Neuronal stem cell (in vitro differentiated cells): ENCODE measurements at regions not wholly inside any gene's neighbourhood (a gene's known extent, or its start where the extent isn't known, plus 50 kb on each side); places are given as distances from the start of the nearest gene placed in this dataset.

ENCODE experiments used
- DNase-seq: peaks from one replicate; pipeline ENCODE4 v3.0.0-alpha.2; 2013; ENCODE audit warnings: low spot score
- H2AFZ ChIP-seq: one replicate; pipeline ENCODE4 v1.6.1; 2013; ENCODE audit warnings: mild to moderate bottlenecking, low read length, inconsistent platforms
- H2AK5ac ChIP-seq: 2 replicates; pipeline ENCODE4 v1.6.1; 2013; ENCODE audit warnings: low read depth, mild to moderate bottlenecking, inconsistent platforms, low read length, moderate library complexity, mixed read lengths
- H2BK120ac ChIP-seq: 2 replicates; pipeline ENCODE4 v1.6.1; 2013; ENCODE audit warnings: low read depth, mild to moderate bottlenecking, inconsistent platforms, low read length, moderate library complexity, mixed read lengths
- H2BK12ac ChIP-seq: one replicate; pipeline ENCODE4 v1.6.1; 2013; ENCODE audit warnings: low read length, inconsistent platforms
- H2BK15ac ChIP-seq: 2 replicates; pipeline ENCODE4 v1.6.1; 2013; ENCODE audit warnings: mild to moderate bottlenecking, low read length, inconsistent platforms, mixed read lengths
- H2BK5ac ChIP-seq: one replicate; pipeline ENCODE4 v1.6.1; 2013; ENCODE audit warnings: inconsistent platforms, mild to moderate bottlenecking, low read length, moderate library complexity
- H3K14ac ChIP-seq: one replicate; pipeline ENCODE4 v1.6.1; 2013; ENCODE audit warnings: low read length, inconsistent platforms
- H3K18ac ChIP-seq: 2 replicates; pipeline ENCODE4 v1.6.1; 2013; ENCODE audit warnings: low read length, inconsistent platforms
- H3K23ac ChIP-seq: 2 replicates; pipeline ENCODE4 v1.6.1; 2013; ENCODE audit warnings: low read depth, mild to moderate bottlenecking, mixed read lengths, low read length, inconsistent platforms; ENCODE audit not compliant: poor library complexity
- H3K27ac ChIP-seq: replicated peaks from 3 replicates; pipeline ENCODE4 v1.5.1; 2013; ENCODE audit warnings: low read length, inconsistent platforms
- H3K27me3 ChIP-seq, 3 experiments: 2 replicates each; pipeline ENCODE4 v1.6.1; 2013; ENCODE audit warnings: low read length in 3 of 3, mild to moderate bottlenecking in 2 of 3, inconsistent platforms in 1 of 3, low read depth in 1 of 3, mixed read lengths in 1 of 3, moderate library complexity in 1 of 3; ENCODE audit not compliant: control insufficient read depth in 3 of 3, insufficient read depth in 3 of 3
- H3K36me3 ChIP-seq, 2 donors: replicated peaks in 1 of 2; 2 replicates each; pipeline ENCODE4 v1.6.1; 2013; ENCODE audit warnings: low read length in 2 of 2; ENCODE audit not compliant: control insufficient read depth in 2 of 2, insufficient read depth in 2 of 2
- H3K4ac ChIP-seq: 2 replicates; pipeline ENCODE4 v1.6.1; 2013; ENCODE audit warnings: inconsistent platforms, mild to moderate bottlenecking, low read length, moderate library complexity
- H3K4me1 ChIP-seq, 2 donors: 1 replicate in 1 of 2; 2 replicates in 1 of 2; pipeline ENCODE4 v1.6.1; 2013; ENCODE audit warnings: low read length in 2 of 2, low read depth in 1 of 2; ENCODE audit not compliant: control insufficient read depth in 2 of 2, insufficient read depth in 1 of 2
- H3K4me2 ChIP-seq: one replicate; pipeline ENCODE4 v1.6.1; 2013; ENCODE audit warnings: mild to moderate bottlenecking, low read length, inconsistent platforms; ENCODE audit not compliant: insufficient read depth, poor library complexity, severe bottlenecking
- H3K4me3 ChIP-seq, 2 donors: 2 replicates each; pipeline ENCODE4 v1.5.1; 2013; ENCODE audit warnings: low read length in 2 of 2, mild to moderate bottlenecking in 2 of 2, inconsistent platforms in 1 of 2, moderate library complexity in 1 of 2
- H3K79me1 ChIP-seq: one replicate; pipeline ENCODE4 v1.6.1; 2013; ENCODE audit warnings: low read depth, mild to moderate bottlenecking, inconsistent platforms, low read length, moderate library complexity
- H3K9ac ChIP-seq: one replicate; pipeline ENCODE4 v1.6.1; 2013; ENCODE audit warnings: mild to moderate bottlenecking, low read depth, low read length, inconsistent platforms; ENCODE audit not compliant: poor library complexity
- H3K9me3 ChIP-seq, 2 donors: replicated peaks in 1 of 2; 2 replicates each; pipeline versions ENCODE3 to v1.6.1; 2013; ENCODE audit warnings: low read length in 2 of 2, mild to moderate bottlenecking in 2 of 2, inconsistent platforms in 1 of 2, low read depth in 1 of 2, mixed read lengths in 1 of 2, moderate library complexity in 1 of 2; ENCODE audit not compliant: control insufficient read depth in 2 of 2, insufficient read depth in 1 of 2
- H4K8ac ChIP-seq: one replicate; pipeline ENCODE4 v1.6.1; 2013; ENCODE audit warnings: low read depth, mild to moderate bottlenecking, inconsistent platforms, low read length, moderate library complexity
- H4K91ac ChIP-seq: one replicate; pipeline ENCODE4 v1.6.1; 2013; ENCODE audit warnings: low read length, low read depth, mild to moderate bottlenecking, inconsistent platforms; ENCODE audit not compliant: poor library complexity
- WGBS, 2 donors: extraction: QIAGEN DNeasy Blood & Tissue Kit; methylation state at CpG; one replicate each; pipeline ENCODE4 v1.1.7; 2013; ENCODE audit warnings: missing lambda C conversion rate in 2 of 2, mixed read lengths in 1 of 2; ENCODE audit not compliant: insufficient read length in 2 of 2, insufficient replicate concordance in 1 of 2; ENCODE audit errors: extremely low coverage in 2 of 2; 5-methylcytosine and 5-hydroxymethylcytosine counted together

GRCh38 chr2:161045726-161046125 lies 114.5 kb upstream of the TANK start:
- Histone ChIP-seq H3K27me3 (no peaks in the 10 kb centered on the region), H3K14ac (no peak overlapping the region)

GRCh38 chr2:161046876-161047275 lies 113.4 kb upstream of the TANK start:
- Histone ChIP-seq H3K36me3 (no peaks in the 10 kb centered on the region), H3K18ac (no peak overlapping the region), H2AFZ (no peak overlapping the region), H4K91ac (no peak overlapping the region), H3K4me2 (no peak overlapping the region), H3K4me1 (peaks cover 1 to 26% of the 10 kb centered on the region in 2 donors), H3K4me3 (no peak overlapping the region), H3K27ac (no peak overlapping the region), H2BK15ac (no peak overlapping the region), H3K4ac (no peak overlapping the region), H2BK5ac (no peak overlapping the region), H3K79me1 (no peaks in the 10 kb centered on the region), H3K14ac (no peak overlapping the region), H4K8ac (no peak overlapping the region), H2BK12ac (no peak overlapping the region), H3K23ac (no peak overlapping the region), H3K9ac (no peak overlapping the region), H3K27me3 (no peaks in the 10 kb centered on the region), H2AK5ac (no peak overlapping the region), H2BK120ac (no peak overlapping the region), H3K9me3 (no peaks in the 10 kb centered on the region)
- WGBS, 2 donors: no CpG with 5 or more reads among the region's 2 CpGs
- no peak for DNase-seq

More at GRCh38 chr2:161045726-161046125, 114.5 kb upstream of the TANK start:
- Histone ChIP-seq H3K4me3 (no peak overlapping the region), H3K4me2 (no peak overlapping the region), H3K27ac (no peak overlapping the region), H2BK5ac (no peak overlapping the region), H4K8ac (no peak overlapping the region), H3K36me3 (no peaks in the 10 kb centered on the region), H3K9me3 (no peaks in the 10 kb centered on the region), H2BK12ac (no peak overlapping the region), H2AK5ac (no peak overlapping the region), H2BK120ac (no peak overlapping the region), H2AFZ (no peak overlapping the region), H3K79me1 (no peaks in the 10 kb centered on the region), H3K18ac (no peak overlapping the region), H3K23ac (no peak overlapping the region), H3K9ac (no peak overlapping the region), H3K4me1 (peaks cover 1 to 32% of the 10 kb centered on the region in 2 donors), H4K91ac (no peak overlapping the region), H3K4ac (no peak overlapping the region), H2BK15ac (no peak overlapping the region)
- WGBS, 2 donors: no CpG with 5 or more reads among the region's 1 CpG
- DNase-seq: no peak

- no peak overlapping the region for H4K91ac ChIP-seq
- H2AFZ ChIP-seq: no peak overlapping the region
- no peaks in the 10 kb centered on the region for H3K27me3 ChIP-seq
- DNase-seq: no peak
- WGBS, 2 donors: no CpG with 5 or more reads among the region's 3 CpGs
- H3K4me1 ChIP-seq: peaks cover 1 to 13% of the 10 kb centered on the region in 2 donors
- no peak overlapping the region for H2BK120ac ChIP-seq
- no peak overlapping the region for H3K14ac ChIP-seq
- no peak overlapping the region for H3K9ac ChIP-seq
- no peak overlapping the region for H3K4ac ChIP-seq
- H4K8ac ChIP-seq: no peak overlapping the region
- no peak overlapping the region for H2BK15ac ChIP-seq
- no peaks in the 10 kb centered on the region for H3K9me3 ChIP-seq
- no peak overlapping the region for H3K23ac ChIP-seq
- no peak overlapping the region for H3K4me3 ChIP-seq
- H2BK12ac ChIP-seq: no peak overlapping the region
- no peaks in the 10 kb centered on the region for H3K79me1 ChIP-seq
- no peaks in the 10 kb centered on the region for H3K36me3 ChIP-seq
- H3K4me2 ChIP-seq: no peak overlapping the region
- no peak overlapping the region for H3K18ac ChIP-seq
- no peak overlapping the region for H2BK5ac ChIP-seq
- no peak overlapping the region for H3K27ac ChIP-seq
- H2AK5ac ChIP-seq: no peak overlapping the region
Observed at GRCh38 chr2:161048317-161048716, 111.9 kb upstream of the TANK start.

- H3K79me1 ChIP-seq: no peaks in the 10 kb centered on the region
- no peaks in the 10 kb centered on the region for H3K9me3 ChIP-seq
- H3K4ac ChIP-seq: no peak overlapping the region
- no peak overlapping the region for H2BK120ac ChIP-seq
- DNase-seq: no peak
- H4K8ac ChIP-seq: no peak overlapping the region
- H3K23ac ChIP-seq: no peak overlapping the region
- no peaks in the 10 kb centered on the region for H3K27me3 ChIP-seq
- H2BK5ac ChIP-seq: no peak overlapping the region
- no peak overlapping the region for H4K91ac ChIP-seq
- H3K27ac ChIP-seq: no peak overlapping the region
- H3K4me1 ChIP-seq: peaks cover under 1 to 1% of the 10 kb centered on the region in 2 donors
- H3K14ac ChIP-seq: no peak overlapping the region
- no peak overlapping the region for H3K18ac ChIP-seq
- H2AFZ ChIP-seq: no peak overlapping the region
- H3K36me3 ChIP-seq: no peaks in the 10 kb centered on the region
- H3K4me2 ChIP-seq: no peak overlapping the region
- no CpG with 5 or more reads among the region's 1 CpG for WGBS, 2 donors
- H2AK5ac ChIP-seq: no peak overlapping the region
- no peak overlapping the region for H3K4me3 ChIP-seq
- no peak overlapping the region for H2BK12ac ChIP-seq
- H2BK15ac ChIP-seq: no peak overlapping the region
- H3K9ac ChIP-seq: no peak overlapping the region
Observed at GRCh38 chr2:161049559-161049958, 110.7 kb upstream of the TANK start.
